NCI-H187 treated with DMSO at 0.1 percent for 48 hours (cell line): ENCODE measurements at regions not wholly inside any gene's neighbourhood (a gene's known extent, or its start where the extent isn't known, plus 50 kb on each side); places are given as distances from the start of the nearest gene placed in this dataset.
"Not testable (repeated sequence)": the region's sequence is repeated elsewhere in the genome, so short reads cannot be mapped to it uniquely, and the experiment has no call there.

Experiments
- DNase-seq: peaks from one replicate; lab custom pipeline; 2025; lab: John Stamatoyannopoulos, UW

GRCh38 chr22:22758101-22758807 lies 113.8 kb downstream of the GGTLC2 start:
- not testable (repeated sequence) for DNase-seq

GRCh38 chr22:22759371-22759770 lies 115.0 kb downstream of the GGTLC2 start:
- no peak for DNase-seq

- no peak for DNase-seq
Observed at GRCh38 chr22:22759889-22760546, 115.6 kb downstream of the GGTLC2 start.

- no peak for DNase-seq
Observed at GRCh38 chr22:22761606-22761962, 117.2 kb downstream of the GGTLC2 start.

- DNase-seq = no peak
Observed at GRCh38 chr22:22761963-22762772, 117.8 kb downstream of the GGTLC2 start.

- DNase-seq = no peak
Observed at GRCh38 chr22:22763512-22763911, 119.1 kb downstream of the GGTLC2 start.

GRCh38 chr22:22764085-22764484 lies 119.7 kb downstream of the GGTLC2 start:
- DNase-seq = no peak

- no peak for DNase-seq
Observed at GRCh38 chr22:22767876-22768602, 119.6 kb upstream of the IGLL5 start.

GRCh38 chr22:22768885-22769284 lies 118.7 kb upstream of the IGLL5 start:
- no peak for DNase-seq

GRCh38 chr22:22769434-22770279 lies 118.0 kb upstream of the IGLL5 start:
- DNase-seq = no peak

- peak; percentile 4 for DNase-seq
Observed at GRCh38 chr22:22770280-22770871, 117.2 kb upstream of the IGLL5 start.

- no peak for DNase-seq
Observed at GRCh38 chr22:22770881-22771280, 116.7 kb upstream of the IGLL5 start.

GRCh38 chr22:22771696-22772377 lies 115.8 kb upstream of the IGLL5 start:
- DNase-seq = no peak

- DNase-seq = no peak
Observed at GRCh38 chr22:22772396-22772795, 115.2 kb upstream of the IGLL5 start.

GRCh38 chr22:22772883-22773282 lies 114.7 kb upstream of the IGLL5 start:
- no peak for DNase-seq

GRCh38 chr22:22773427-22773826 lies 114.2 kb upstream of the IGLL5 start:
- no peak for DNase-seq

GRCh38 chr22:22773979-22774604 lies 113.5 kb upstream of the IGLL5 start:
- no peak for DNase-seq

- DNase-seq = not testable (repeated sequence)
Observed at GRCh38 chr22:22774762-22775161, 112.9 kb upstream of the IGLL5 start.

GRCh38 chr22:22776121-22776520 lies 111.5 kb upstream of the IGLL5 start:
- no peak for DNase-seq

- DNase-seq = no peak
Observed at GRCh38 chr22:22779213-22779612, 108.4 kb upstream of the IGLL5 start.
